Loucy (cell line): ENCODE measurements at regions not wholly inside any gene's neighbourhood (a gene's known extent, or its start where the extent isn't known, plus 50 kb on each side); places are given as distances from the start of the nearest gene placed in this dataset.

Experiments
- H2AFZ ChIP-seq: fragments of 200-600 bp; sonication (generic); 2 replicates; pipeline ENCODE4 v1.6.0; 2016; ENCODE audit warnings: antibody characterized with exemption, mild to moderate bottlenecking, low read length, moderate library complexity
- H3F3A ChIP-seq: fragments of 200-600 bp; 2 replicates; pipeline ENCODE4 v1.6.0; 2016; ENCODE audit warnings: antibody characterized with exemption, low read depth, mild to moderate bottlenecking
- H3K27me3 ChIP-seq: fragments of 200-600 bp; sonication (generic); 2 replicates; pipeline ENCODE4 v1.6.1; 2014; ENCODE audit warnings: low read length, mild to moderate bottlenecking; ENCODE audit not compliant: insufficient read depth, poor library complexity, severe bottlenecking
- H3K36me3 ChIP-seq: fragments of 200-600 bp; sonication (generic); 2 replicates; pipeline ENCODE4 v1.6.1; 2016; ENCODE audit warnings: low read length; ENCODE audit not compliant: insufficient read depth
- H3K4me1 ChIP-seq: fragments of 200-600 bp; sonication (generic); 2 replicates; pipeline ENCODE4 v1.5.1; 2014; ENCODE audit warnings: low read length, mild to moderate bottlenecking; ENCODE audit not compliant: insufficient read depth, poor library complexity, severe bottlenecking
- H3K4me2 ChIP-seq: fragments of 200-600 bp; sonication (generic); 2 replicates; pipeline ENCODE4 v1.6.0; 2014; ENCODE audit warnings: antibody characterized with exemption, low read length, low read depth, mild to moderate bottlenecking; ENCODE audit not compliant: poor library complexity, severe bottlenecking
- H3K4me3 ChIP-seq: fragments of 200-600 bp; sonication (generic); 2 replicates; pipeline ENCODE4 v1.5.1; 2014; ENCODE audit warnings: low read length, mild to moderate bottlenecking, mixed read lengths; ENCODE audit not compliant: poor library complexity, severe bottlenecking
- H3K79me2 ChIP-seq: fragments of 200-600 bp; sonication (generic); 2 replicates; pipeline ENCODE4 v1.6.1; 2014; ENCODE audit warnings: low read length; ENCODE audit not compliant: insufficient read depth
- H3K9ac ChIP-seq: fragments of 200-600 bp; sonication (generic); 2 replicates; pipeline ENCODE4 v1.6.0; 2014; ENCODE audit warnings: mild to moderate bottlenecking, low read depth, low read length, moderate library complexity; ENCODE audit not compliant: poor library complexity, severe bottlenecking
- H3K9me2 ChIP-seq: fragments of 200-600 bp; sonication (generic); replicated peaks from 2 replicates; pipeline ENCODE4 v1.6.1; 2016; ENCODE audit warnings: low read depth, low read length, mixed read lengths
- H3K9me3 ChIP-seq: fragments of 200-600 bp; sonication (generic); 2 replicates; pipeline ENCODE4 v1.6.1; 2014; ENCODE audit warnings: mild to moderate bottlenecking, antibody characterized with exemption, low read length, low read depth; ENCODE audit not compliant: insufficient read depth
- H4K20me1 ChIP-seq: fragments of 200-600 bp; sonication (generic); 2 replicates; pipeline ENCODE4 v1.6.0; 2014; ENCODE audit warnings: antibody characterized with exemption, low read length, mild to moderate bottlenecking; ENCODE audit not compliant: insufficient read depth, poor library complexity, severe bottlenecking
- CTCF ChIP-seq: fragments of 200-600 bp; sonication (generic); conservative IDR thresholded peaks from 2 replicates; pipeline ENCODE4 v1.5.1; 2014; ENCODE audit warnings: mild to moderate bottlenecking, antibody characterized with exemption, low read length
- EZH2phosphoT487 ChIP-seq: fragments of 200-600 bp; IDR thresholded peaks from 2 replicates; pipeline ENCODE4 v1.6.1; 2018; ENCODE audit warnings: antibody characterized with exemption, mild to moderate bottlenecking, moderate library complexity, borderline replicate concordance

- H3F3A ChIP-seq, result no peaks in the 10 kb centered on the region
- TF ChIP-seq EZH2phosphoT487 (no peak), CTCF (no peak)
- no peaks in the 10 kb centered on the region for H3K9me2 ChIP-seq
- H3K27me3 ChIP-seq, result no peaks in the 10 kb centered on the region
- no peak overlapping the region for H2AFZ ChIP-seq
- H3K4me3 ChIP-seq, result no peak overlapping the region
- no peaks in the 10 kb centered on the region for H3K79me2 ChIP-seq
- no peaks in the 10 kb centered on the region for H3K9me3 ChIP-seq
- H3K4me2 ChIP-seq, result no peak overlapping the region
- no peaks in the 10 kb centered on the region for H4K20me1 ChIP-seq
- H3K9ac ChIP-seq, result no peak overlapping the region
- H3K36me3 ChIP-seq, result no peaks in the 10 kb centered on the region
- no peaks in the 10 kb centered on the region for H3K4me1 ChIP-seq
Measured at GRCh38 chrX:8921615-8922014, 112.3 kb downstream of the FAM9B start.

DNA sequence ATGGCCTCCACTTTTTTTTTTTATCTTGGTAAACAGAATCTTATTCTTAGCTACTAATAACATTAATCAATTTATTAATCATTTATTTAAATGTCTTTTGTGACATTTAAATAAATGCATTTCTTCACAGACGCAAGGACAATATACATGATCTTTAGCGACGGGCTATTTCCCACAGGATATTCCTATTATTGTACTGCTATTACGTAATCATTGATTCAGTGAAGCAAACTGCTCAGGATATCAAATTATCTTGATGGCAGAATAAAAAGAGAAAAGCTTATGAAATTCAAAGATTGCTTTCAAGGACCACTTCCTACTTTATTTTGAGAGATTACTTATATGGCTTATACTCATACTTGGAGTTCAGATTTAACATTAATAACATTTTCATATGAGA lies 114.1 kb downstream of the FAM9B start:
- Histone ChIP-seq H3K27me3 (no peaks in the 10 kb centered on the region), H3K9me2 (no peaks in the 10 kb centered on the region), H3F3A (no peaks in the 10 kb centered on the region), H3K36me3 (no peaks in the 10 kb centered on the region), H2AFZ (no peak overlapping the region), H3K4me1 (no peaks in the 10 kb centered on the region), H4K20me1 (no peaks in the 10 kb centered on the region), H3K4me2 (no peak overlapping the region), H3K9ac (no peak overlapping the region), H3K4me3 (no peak overlapping the region), H3K79me2 (no peaks in the 10 kb centered on the region), H3K9me3 (no peaks in the 10 kb centered on the region)
- TF ChIP-seq EZH2phosphoT487 (no peak), CTCF (no peak)

- H3K27me3 ChIP-seq, result no peaks in the 10 kb centered on the region
- TF ChIP-seq EZH2phosphoT487, result no peak
- no peak for TF ChIP-seq CTCF
- no peaks in the 10 kb centered on the region for H3K36me3 ChIP-seq
- no peak overlapping the region for H3K4me3 ChIP-seq
- no peaks in the 10 kb centered on the region for H3K4me1 ChIP-seq
- no peaks in the 10 kb centered on the region for H3F3A ChIP-seq
- no peaks in the 10 kb centered on the region for H3K79me2 ChIP-seq
- no peaks in the 10 kb centered on the region for H3K9me2 ChIP-seq
- H3K9me3 ChIP-seq, result no peaks in the 10 kb centered on the region
- H3K9ac ChIP-seq, result no peak overlapping the region
- no peak overlapping the region for H3K4me2 ChIP-seq
- no peak overlapping the region for H2AFZ ChIP-seq
- no peaks in the 10 kb centered on the region for H4K20me1 ChIP-seq
Measured at GRCh38 chrX:8916697-8917096, 115.5 kb upstream of the FAM9A start.
